ENCODE measurements at regions not wholly inside any gene's neighbourhood (a gene's known extent, or its start where the extent isn't known, plus 50 kb on each side); places are given as distances from the start of the nearest gene placed in this dataset.

GRCh38 chr15:77905301-77905920 lies 172.1 kb downstream of the TBC1D2B start:
- no peaks in the 10 kb centered on the region for H3K9me3 ChIP-seq (ENCODE audit: low read length)
- WGBS (ENCODE audit: low lambda C conversion rate), result 40% methylated on average over 2 of the region's 13 CpGs
- H3K4me3 ChIP-seq (replicated peaks in 1 of 3; ENCODE audit: insufficient read depth in 1 of 3, low read depth in 2 of 3, low read length in 3 of 3), result no peak overlapping the region
- H4K20me1 ChIP-seq (ENCODE audit: insufficient read depth, low read length), result no peaks in the 10 kb centered on the region
- H3K36me3 ChIP-seq (replicated peaks in 1 of 2; ENCODE audit: control insufficient read depth in 1 of 2, insufficient read depth in 2 of 2, low read length in 2 of 2), result no peaks in the 10 kb centered on the region
- no peak overlapping the region for H3K4me2 ChIP-seq (ENCODE audit: low read depth, low read length)
- H3K27ac ChIP-seq (ENCODE audit: extremely low read length, insufficient read depth, low read length), result no peak overlapping the region
- H3K79me2 ChIP-seq (ENCODE audit: insufficient read depth, low read length), result no peaks in the 10 kb centered on the region
- H3K27me3 ChIP-seq (ENCODE audit: control insufficient read depth in 1 of 2, insufficient read depth in 2 of 2, low read length in 2 of 2), result peaks cover 0 to 2% of the 10 kb centered on the region in 2 experiments; a peak in 2 of 5 replicates
- TF ChIP-seq ZNF644 (CRISPR knock-in tag; IDR thresholded peaks at IDR 0.05; ENCODE audit: low read depth) (no peak), ZNF674 (CRISPR knock-in tag; IDR thresholded peaks at IDR 0.05; ENCODE audit: low read depth) (no peak), SALL1 (CRISPR knock-in tag; IDR thresholded peaks at IDR 0.05) (no peak), ZNF615 (CRISPR knock-in tag; IDR thresholded peaks at IDR 0.05; ENCODE audit: borderline replicate concordance) (no peak), ZBTB40 (IDR thresholded peaks at IDR 0.05) (no peak), ZBTB40 (CRISPR knock-in tag; IDR thresholded peaks at IDR 0.05) (no peak), TMF1 (CRISPR knock-in tag; IDR thresholded peaks at IDR 0.05; ENCODE audit: low read depth) (no peak), KMT2B (CRISPR knock-in tag; IDR thresholded peaks at IDR 0.05) (no peak), ZNF468 (CRISPR knock-in tag; IDR thresholded peaks at IDR 0.05) (no peak)
- ATAC-seq, result no peak
- in situ Hi-C loops (cut with HindIII; ENCODE audit: extremely low pct_ligation_motif_present, low pct_unique_long_range_greater_than_20kb) (no loop called here), intact Hi-C loops (cut with micrococcal nuclease; ENCODE audit: unreplicated experiment) (no loop called here)
- ChIA-PET CTCF (ENCODE audit: low intra/inter-chr PET ratio, low total read pairs) (no interaction called here), POLR2A (no interaction called here)
- BruUV-seq (replicated peaks), result no TSS peak
- no peak for FAIRE-seq
- no peak overlapping the region for H2AFZ ChIP-seq (ENCODE audit: low read length)
- no peak overlapping the region for H3K9ac ChIP-seq (ENCODE audit: insufficient read depth, low read depth, low read length)
- peaks cover 7% of the 10 kb centered on the region; the same call in 1 of the 2 replicates for H3K4me1 ChIP-seq (ENCODE audit: insufficient read depth, low read length)
- no peak for DNase-seq (ENCODE audit: low spot score)
